Mammary epithelial cell (primary cell): ENCODE measurements at regions not wholly inside any gene's neighbourhood (a gene's known extent, or its start where the extent isn't known, plus 50 kb on each side); places are given as distances from the start of the nearest gene placed in this dataset.

ENCODE experiments used
- CTCF ChIP-seq, 2 donors: IDR thresholded peaks in 1 of 2; conservative IDR thresholded peaks in 1 of 2; 2 replicates each; pipeline ENCODE4 v1.5.1; 2011 to 2012; ENCODE audit warnings: inconsistent platforms in 2 of 2, low read length in 2 of 2, mild to moderate bottlenecking in 2 of 2, control low read depth in 1 of 2, low read depth in 1 of 2; ENCODE audit not compliant: insufficient read depth in 1 of 2; ENCODE audit errors: extremely low read depth in 1 of 2
- EZH2 ChIP-seq: IDR thresholded peaks from 2 replicates; pipeline ENCODE4 v1.6.1; 2012; ENCODE audit warnings: low read length, inconsistent platforms, borderline replicate concordance

GRCh38 chr17:79677646-79678045, 53.1 kb upstream of the ENPP7 start:
- TF ChIP-seq CTCF (conservative IDR thresholded peaks at IDR 0.05 in 1 of 2, IDR thresholded peaks at IDR 0.05 in 1 of 2; ENCODE audit: extremely low read depth in 1 of 2, insufficient read depth in 1 of 2, low read depth in 1 of 2, low read length in 2 of 2): no peak
- TF ChIP-seq EZH2: no peak
